ENCODE measurements at regions not wholly inside any gene's neighbourhood (a gene's known extent, or its start where the extent isn't known, plus 50 kb on each side); places are given as distances from the start of the nearest gene placed in this dataset.

DNA sequence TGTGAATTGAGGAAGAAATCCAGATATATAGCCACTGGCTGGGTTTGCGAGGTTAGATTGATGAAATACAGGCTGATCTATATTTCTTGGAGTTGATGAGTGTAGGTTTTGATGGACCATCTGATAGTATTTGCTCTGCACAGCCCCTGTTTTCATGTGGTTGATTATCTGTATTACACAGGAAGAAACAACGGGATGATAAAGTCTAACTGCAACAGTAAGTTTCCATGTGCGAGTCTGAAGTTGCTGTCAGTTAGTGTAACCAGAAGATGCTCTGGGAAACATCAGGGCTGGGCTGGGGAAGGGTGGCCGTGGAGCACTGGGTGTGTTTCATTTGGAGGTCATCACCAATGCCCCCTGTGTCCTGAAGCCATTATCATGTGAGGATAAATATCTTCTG, 148.4 kb upstream of the SFRP2 start:
- TF ChIP-seq, protein P1, sequence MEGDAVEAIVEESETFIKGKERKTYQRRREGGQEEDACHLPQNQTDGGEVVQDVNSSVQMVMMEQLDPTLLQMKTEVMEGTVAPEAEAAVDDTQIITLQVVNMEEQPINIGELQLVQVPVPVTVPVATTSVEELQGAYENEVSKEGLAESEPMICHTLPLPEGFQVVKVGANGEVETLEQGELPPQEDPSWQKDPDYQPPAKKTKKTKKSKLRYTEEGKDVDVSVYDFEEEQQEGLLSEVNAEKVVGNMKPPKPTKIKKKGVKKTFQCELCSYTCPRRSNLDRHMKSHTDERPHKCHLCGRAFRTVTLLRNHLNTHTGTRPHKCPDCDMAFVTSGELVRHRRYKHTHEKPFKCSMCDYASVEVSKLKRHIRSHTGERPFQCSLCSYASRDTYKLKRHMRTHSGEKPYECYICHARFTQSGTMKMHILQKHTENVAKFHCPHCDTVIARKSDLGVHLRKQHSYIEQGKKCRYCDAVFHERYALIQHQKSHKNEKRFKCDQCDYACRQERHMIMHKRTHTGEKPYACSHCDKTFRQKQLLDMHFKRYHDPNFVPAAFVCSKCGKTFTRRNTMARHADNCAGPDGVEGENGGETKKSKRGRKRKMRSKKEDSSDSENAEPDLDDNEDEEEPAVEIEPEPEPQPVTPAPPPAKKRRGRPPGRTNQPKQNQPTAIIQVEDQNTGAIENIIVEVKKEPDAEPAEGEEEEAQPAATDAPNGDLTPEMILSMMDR (IDR thresholded peaks at IDR 0.05; ENCODE audit: control extremely low read depth in 1 of 3, insufficient read depth in 1 of 3, low read depth in 1 of 3, low read length in 3 of 3) = no peak
- no peak for TF ChIP-seq FOSL1 (IDR thresholded peaks at IDR 0.05; ENCODE audit: insufficient read depth, low read depth, low read length)
- no peak for TF ChIP-seq TAF1 (IDR thresholded peaks at IDR 0.05; ENCODE audit: low read depth, low read length)
- TF ChIP-seq CBX5 (IDR thresholded peaks at IDR 0.05; ENCODE audit: low read depth, low read length) = no peak
- TF ChIP-seq POLR2A (IDR thresholded peaks at IDR 0.05; ENCODE audit: control extremely low read depth in 1 of 2, low read depth in 2 of 2, low read length in 2 of 2) = no peak

All from H1 (cell line).